ENCODE measurements at regions not wholly inside any gene's neighbourhood (a gene's known extent, or its start where the extent isn't known, plus 50 kb on each side); places are given as distances from the start of the nearest gene placed in this dataset.

GRCh38 chr4:181051931-181052330, 1191.3 kb upstream of the TENM3 start:
- DNase-seq (ENCODE audit: low spot score in 2 of 2): no peak
- TF ChIP-seq, protein P1, sequence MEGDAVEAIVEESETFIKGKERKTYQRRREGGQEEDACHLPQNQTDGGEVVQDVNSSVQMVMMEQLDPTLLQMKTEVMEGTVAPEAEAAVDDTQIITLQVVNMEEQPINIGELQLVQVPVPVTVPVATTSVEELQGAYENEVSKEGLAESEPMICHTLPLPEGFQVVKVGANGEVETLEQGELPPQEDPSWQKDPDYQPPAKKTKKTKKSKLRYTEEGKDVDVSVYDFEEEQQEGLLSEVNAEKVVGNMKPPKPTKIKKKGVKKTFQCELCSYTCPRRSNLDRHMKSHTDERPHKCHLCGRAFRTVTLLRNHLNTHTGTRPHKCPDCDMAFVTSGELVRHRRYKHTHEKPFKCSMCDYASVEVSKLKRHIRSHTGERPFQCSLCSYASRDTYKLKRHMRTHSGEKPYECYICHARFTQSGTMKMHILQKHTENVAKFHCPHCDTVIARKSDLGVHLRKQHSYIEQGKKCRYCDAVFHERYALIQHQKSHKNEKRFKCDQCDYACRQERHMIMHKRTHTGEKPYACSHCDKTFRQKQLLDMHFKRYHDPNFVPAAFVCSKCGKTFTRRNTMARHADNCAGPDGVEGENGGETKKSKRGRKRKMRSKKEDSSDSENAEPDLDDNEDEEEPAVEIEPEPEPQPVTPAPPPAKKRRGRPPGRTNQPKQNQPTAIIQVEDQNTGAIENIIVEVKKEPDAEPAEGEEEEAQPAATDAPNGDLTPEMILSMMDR (IDR thresholded peaks at IDR 0.05): no peak
- TF ChIP-seq POLR2A (IDR thresholded peaks at IDR 0.05): no peak
- H3K4me3 ChIP-seq (ENCODE audit: low read depth, poor library complexity, severe bottlenecking): no peak overlapping the region
- intact Hi-C loops (cut with DNase I; ENCODE audit: low total_unique reads): no loop called here

GRCh38 chr4:181061787-181062186, 1181.4 kb upstream of the TENM3 start:
- no peak overlapping the region for H3K4me3 ChIP-seq (ENCODE audit: low read depth, poor library complexity, severe bottlenecking)
- DNase-seq (ENCODE audit: low spot score in 2 of 2): no peak
- 48 to 54% methylated on average over 1 of the region's 1 CpG for WGBS, 2 donors
- TF ChIP-seq POLR2A (IDR thresholded peaks at IDR 0.05): no peak
- TF ChIP-seq, protein P1 (IDR thresholded peaks at IDR 0.05): no peak
- intact Hi-C loops (cut with DNase I; ENCODE audit: low total_unique reads): no loop called here

GRCh38 chr4:181063212-181063611, 1180.0 kb upstream of the TENM3 start:
- WGBS, 2 donors: 73 to 74% methylated on average over 3 of the region's 3 CpGs
- TF ChIP-seq, protein P1 (IDR thresholded peaks at IDR 0.05): no peak
- no peak for TF ChIP-seq POLR2A (IDR thresholded peaks at IDR 0.05)
- intact Hi-C loops (cut with DNase I; ENCODE audit: low total_unique reads): no loop called here
- no peak for DNase-seq (ENCODE audit: low spot score in 2 of 2)
- H3K4me3 ChIP-seq (ENCODE audit: low read depth, poor library complexity, severe bottlenecking): no peak overlapping the region

DNA sequence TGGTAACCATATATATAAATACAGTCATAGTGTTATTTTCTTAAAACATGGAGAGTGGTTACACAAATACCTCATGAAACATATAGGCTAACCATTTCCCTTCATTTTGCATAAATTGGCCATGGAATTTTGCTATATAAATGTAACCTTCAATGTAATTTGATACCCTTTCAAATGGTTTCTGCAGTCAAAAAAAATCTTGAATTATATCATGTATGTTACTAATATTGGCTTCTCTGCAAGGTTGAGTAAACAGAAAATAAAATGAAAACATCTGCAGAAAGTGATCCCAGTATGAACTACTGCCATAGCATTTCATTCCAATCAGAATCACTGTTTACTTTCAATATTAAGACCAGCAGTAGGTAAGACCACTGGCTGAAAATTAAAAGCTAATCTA, 1165.9 kb upstream of the TENM3 start:
- no peak for TF ChIP-seq POLR2A (IDR thresholded peaks at IDR 0.05)
- TF ChIP-seq, protein P1 (IDR thresholded peaks at IDR 0.05): no peak
- intact Hi-C loops (cut with DNase I; ENCODE audit: low total_unique reads): no loop called here

DNA sequence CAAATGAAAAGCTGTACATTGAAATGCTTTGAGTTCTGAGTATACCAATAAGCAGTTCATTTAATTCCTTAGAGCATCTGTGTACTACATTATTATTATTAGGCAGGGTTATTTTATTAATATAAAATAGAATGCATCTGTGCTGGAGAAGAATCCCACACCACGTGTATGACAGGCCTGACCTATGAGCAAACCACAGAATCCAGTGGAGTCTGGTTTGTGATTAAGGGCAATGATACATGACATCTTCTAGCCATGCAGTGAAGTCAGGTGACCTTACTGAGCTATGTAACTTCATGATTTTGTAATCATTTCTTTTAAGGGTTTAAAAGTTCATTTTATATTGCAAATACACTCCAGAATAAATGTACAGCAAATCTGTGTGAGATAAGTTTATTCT, 1165.0 kb upstream of the TENM3 start:
- intact Hi-C loops (cut with DNase I; ENCODE audit: low total_unique reads): no loop called here
- no peak overlapping the region for H3K4me3 ChIP-seq (ENCODE audit: low read depth, poor library complexity, severe bottlenecking)
- WGBS, 2 donors: 37 to 49% methylated on average over 1 of the region's 1 CpG
- no peak for DNase-seq (ENCODE audit: low spot score in 2 of 2)
- TF ChIP-seq POLR2A (IDR thresholded peaks at IDR 0.05): no peak
- TF ChIP-seq, protein P1 (IDR thresholded peaks at IDR 0.05): no peak

More for the DNA sequence above, 1165.9 kb upstream of the TENM3 start:
- DNase-seq (ENCODE audit: low spot score in 2 of 2): no peak
- H3K4me3 ChIP-seq (ENCODE audit: low read depth, poor library complexity, severe bottlenecking): no peak overlapping the region

- WGBS, 2 donors: 49 to 54% methylated on average over 6 of the region's 6 CpGs
- intact Hi-C loops (cut with DNase I; ENCODE audit: low total_unique reads): no loop called here
- TF ChIP-seq, protein P1 (IDR thresholded peaks at IDR 0.05): no peak
- no peak for TF ChIP-seq POLR2A (IDR thresholded peaks at IDR 0.05)
- no peak for DNase-seq (ENCODE audit: low spot score in 2 of 2)
- H3K4me3 ChIP-seq (ENCODE audit: low read depth, poor library complexity, severe bottlenecking): no peak overlapping the region
Observed at GRCh38 chr4:181083757-181084361, 1159.3 kb upstream of the TENM3 start.
